Endothelial cell of umbilical vein (primary cell): ENCODE measurements at regions not wholly inside any gene's neighbourhood (a gene's known extent, or its start where the extent isn't known, plus 50 kb on each side); places are given as distances from the start of the nearest gene placed in this dataset.

Experiments
- CTCF ChIP-seq, 2 donors: IDR thresholded peaks; 1 replicate in 1 of 2; 2 replicates in 1 of 2; pipeline ENCODE4 v1.5.1; 2011; ENCODE audit warnings: low read length in 2 of 2, mild to moderate bottlenecking in 2 of 2, moderate library complexity in 2 of 2, control low read depth in 1 of 2, inconsistent platforms in 1 of 2, low read depth in 1 of 2; ENCODE audit not compliant: insufficient read depth in 1 of 2; ENCODE audit errors: extremely low read depth in 1 of 2
- EZH2 ChIP-seq: IDR thresholded peaks from 2 replicates; pipeline ENCODE4 v1.6.1; 2012; ENCODE audit warnings: borderline replicate concordance, low read depth, mild to moderate bottlenecking, moderate library complexity, low read length, inconsistent platforms; ENCODE audit not compliant: severe bottlenecking
- FOS ChIP-seq: IDR thresholded peaks from 2 replicates; pipeline ENCODE4 v1.6.1; 2011; ENCODE audit warnings: mild to moderate bottlenecking, low read length, moderate library complexity, borderline replicate concordance; ENCODE audit not compliant: insufficient read depth
- JUN ChIP-seq: IDR thresholded peaks from 2 replicates; pipeline ENCODE4 v1.6.1; 2011; ENCODE audit warnings: borderline replicate concordance, low read depth; ENCODE audit not compliant: insufficient read length, insufficient read depth
- POLR2A ChIP-seq: IDR thresholded peaks from 2 replicates; pipeline ENCODE4 v1.6.1; 2012; ENCODE audit warnings: low read depth, mild to moderate bottlenecking, control low read depth, low read length
- POLR2AphosphoS5 ChIP-seq: IDR thresholded peaks from 2 replicates; pipeline ENCODE4 v1.6.1; 2012; ENCODE audit warnings: low read depth, mild to moderate bottlenecking, control low read depth, low read length, moderate library complexity; ENCODE audit not compliant: insufficient read depth

- TF ChIP-seq CTCF (IDR thresholded peaks at IDR 0.05; ENCODE audit: extremely low read depth in 1 of 2, insufficient read depth in 1 of 2, low read depth in 1 of 2, low read length in 2 of 2) (no peak), POLR2AphosphoS5 (no peak), EZH2 (no peak), POLR2A (no peak), FOS (no peak), JUN (no peak)
Measured at GRCh38 chr10:11679946-11680345, 62.2 kb upstream of the ECHDC3 start.
